ENCODE measurements at regions not wholly inside any gene's neighbourhood (a gene's known extent, or its start where the extent isn't known, plus 50 kb on each side); places are given as distances from the start of the nearest gene placed in this dataset.

GRCh38 chr16:62913333-62913732 is 877.1 kb upstream of the CDH8 start (continued):
- TF ChIP-seq E4F1 (IDR thresholded peaks at IDR 0.05; ENCODE audit: borderline replicate concordance, partially characterized antibody), result no peak
- no peak for TF ChIP-seq SMAD5 (IDR thresholded peaks at IDR 0.05; ENCODE audit: low read depth)
- no peak for TF ChIP-seq E2F4 (IDR thresholded peaks at IDR 0.05; ENCODE audit: low read depth, low read length)
- no peak for TF ChIP-seq CEBPB (IDR thresholded peaks at IDR 0.05; ENCODE audit: borderline replicate concordance in 1 of 2, low read depth in 2 of 2, low read length in 2 of 2)
- TF ChIP-seq BCL11A (IDR thresholded peaks at IDR 0.05; ENCODE audit: low read depth, low read length), result no peak
- TF ChIP-seq SPI1 (IDR thresholded peaks at IDR 0.05; ENCODE audit: borderline replicate concordance, insufficient read depth, low read depth, low read length), result no peak
- TF ChIP-seq HCFC1 (IDR thresholded peaks at IDR 0.05; ENCODE audit: low read length), result no peak
- TF ChIP-seq CUX1 (IDR thresholded peaks at IDR 0.05; ENCODE audit: insufficient replicate concordance, low read depth, low read length), result no peak
- no peak for TF ChIP-seq TAF1 (IDR thresholded peaks at IDR 0.05; ENCODE audit: borderline replicate concordance, low read depth, low read length)
- TF ChIP-seq, protein P1, sequence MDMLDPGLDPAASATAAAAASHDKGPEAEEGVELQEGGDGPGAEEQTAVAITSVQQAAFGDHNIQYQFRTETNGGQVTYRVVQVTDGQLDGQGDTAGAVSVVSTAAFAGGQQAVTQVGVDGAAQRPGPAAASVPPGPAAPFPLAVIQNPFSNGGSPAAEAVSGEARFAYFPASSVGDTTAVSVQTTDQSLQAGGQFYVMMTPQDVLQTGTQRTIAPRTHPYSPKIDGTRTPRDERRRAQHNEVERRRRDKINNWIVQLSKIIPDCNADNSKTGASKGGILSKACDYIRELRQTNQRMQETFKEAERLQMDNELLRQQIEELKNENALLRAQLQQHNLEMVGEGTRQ (IDR thresholded peaks at IDR 0.05; ENCODE audit: borderline replicate concordance, low read depth, low read length), result no peak
- no peak for TF ChIP-seq GABPA (IDR thresholded peaks at IDR 0.05; ENCODE audit: low read depth)
- TF ChIP-seq MTA2 (IDR thresholded peaks at IDR 0.05; ENCODE audit: low read depth), result no peak
